ENCODE measurements at regions not wholly inside any gene's neighbourhood (a gene's known extent, or its start where the extent isn't known, plus 50 kb on each side); places are given as distances from the start of the nearest gene placed in this dataset.

DNA sequence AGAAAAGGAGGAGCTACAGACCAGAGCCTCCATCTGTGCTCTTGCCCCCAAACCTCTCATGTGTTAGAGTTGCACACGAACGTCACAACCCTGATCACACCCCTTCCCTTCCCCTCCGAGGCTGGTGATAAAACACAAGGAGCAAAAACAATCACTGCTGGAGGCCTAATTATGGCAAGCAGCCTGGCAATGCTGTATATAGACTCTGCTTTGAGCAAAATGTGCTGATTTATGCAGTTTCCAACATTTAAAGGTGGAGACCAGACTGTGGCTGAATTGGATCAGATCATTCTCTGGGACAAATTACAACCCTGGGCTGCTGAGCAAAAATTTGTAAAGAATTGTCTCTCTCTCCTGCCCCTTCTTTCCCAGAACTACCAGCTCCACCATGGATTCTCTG, 64.6 kb upstream of the SRSF6 start:
- Histone ChIP-seq H3K36me3 (replicated peaks; ENCODE audit: insufficient read depth, low read depth) (no peaks in the 10 kb centered on the region), H3K4me2 (no peak overlapping the region), H3K9me3 (ENCODE audit: low read depth) (no peaks in the 10 kb centered on the region), H3K27ac (no peak overlapping the region), H3K27me3 (no peaks in the 10 kb centered on the region), H3K79me2 (no peaks in the 10 kb centered on the region), H3K4me1 (ENCODE audit: insufficient read depth) (no peaks in the 10 kb centered on the region), H4K20me1 (ENCODE audit: insufficient read depth, poor library complexity, severe bottlenecking) (no peaks in the 10 kb centered on the region), H3K9me2 (replicated peaks; ENCODE audit: insufficient read depth) (no peaks in the 10 kb centered on the region), H3K4me3 (no peak overlapping the region), H2AFZ (no peak overlapping the region)
- TF ChIP-seq CTCF (IDR thresholded peaks at IDR 0.05; ENCODE audit: poor library complexity) (no peak), EZH2 (IDR thresholded peaks at IDR 0.05; ENCODE audit: borderline replicate concordance) (no peak), EZH2phosphoT487 (IDR thresholded peaks at IDR 0.05; ENCODE audit: low read depth, severe bottlenecking, unreplicated experiment) (no peak)
- 88% methylated on average over 3 of the region's 3 CpGs for WGBS (ENCODE audit: low lambda C conversion rate, missing lambda C conversion rate)
- no peak for DNase-seq (ENCODE audit: low spot score)

DNA sequence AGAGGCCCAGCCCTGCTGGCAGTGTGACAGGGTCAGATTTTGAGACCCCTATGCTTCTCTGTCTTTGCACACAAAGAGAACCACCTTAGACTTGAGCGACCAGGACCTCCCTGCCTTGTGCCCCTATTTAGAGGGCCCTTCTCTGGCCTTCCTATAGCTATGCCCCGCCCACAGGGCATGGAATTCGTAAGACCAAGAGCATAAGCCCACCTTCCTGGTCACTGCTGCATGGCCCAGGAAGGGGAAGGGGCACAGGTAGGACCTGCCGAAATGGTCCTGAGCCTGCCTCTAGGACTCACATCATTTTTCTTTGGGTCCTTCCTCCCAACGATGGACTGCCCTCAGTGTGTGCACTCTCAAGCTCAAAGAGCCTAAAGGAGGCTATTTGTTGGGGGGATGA, 65.1 kb upstream of the SRSF6 start:
- no peaks in the 10 kb centered on the region for H3K36me3 ChIP-seq (replicated peaks; ENCODE audit: insufficient read depth, low read depth)
- no peaks in the 10 kb centered on the region for H3K9me3 ChIP-seq (ENCODE audit: low read depth)
- no peak overlapping the region for H2AFZ ChIP-seq
- H3K4me1 ChIP-seq (ENCODE audit: insufficient read depth): no peaks in the 10 kb centered on the region
- TF ChIP-seq EZH2 (IDR thresholded peaks at IDR 0.05; ENCODE audit: borderline replicate concordance) (no peak), CTCF (IDR thresholded peaks at IDR 0.05; ENCODE audit: poor library complexity) (no peak), EZH2phosphoT487 (IDR thresholded peaks at IDR 0.05; ENCODE audit: low read depth, severe bottlenecking, unreplicated experiment) (no peak)
- no peak for DNase-seq (ENCODE audit: low spot score)
- WGBS (ENCODE audit: low lambda C conversion rate, missing lambda C conversion rate): 91% methylated on average over 5 of the region's 5 CpGs
- H3K27me3 ChIP-seq: no peaks in the 10 kb centered on the region
- H3K4me2 ChIP-seq: no peak overlapping the region
- no peak overlapping the region for H3K4me3 ChIP-seq
- H3K9me2 ChIP-seq (replicated peaks; ENCODE audit: insufficient read depth): no peaks in the 10 kb centered on the region
- H3K27ac ChIP-seq: no peak overlapping the region
- H4K20me1 ChIP-seq (ENCODE audit: insufficient read depth, poor library complexity, severe bottlenecking): no peaks in the 10 kb centered on the region
- no peaks in the 10 kb centered on the region for H3K79me2 ChIP-seq

GRCh38 chr20:43389839-43390626, 67.7 kb upstream of the SRSF6 start:
- H3K36me3 ChIP-seq (replicated peaks; ENCODE audit: insufficient read depth, low read depth): no peaks in the 10 kb centered on the region
- WGBS (ENCODE audit: low lambda C conversion rate, missing lambda C conversion rate): 39% methylated on average over 22 of the region's 26 CpGs
- DNase-seq (ENCODE audit: low spot score): no peak

More at GRCh38 chr20:43389839-43390626, 67.7 kb upstream of the SRSF6 start:
- no peaks in the 10 kb centered on the region for H3K79me2 ChIP-seq
- H3K27ac ChIP-seq: no peak overlapping the region
- H3K4me3 ChIP-seq: no peak overlapping the region
- no peak overlapping the region for H3K4me2 ChIP-seq
- H3K4me1 ChIP-seq (ENCODE audit: insufficient read depth): no peaks in the 10 kb centered on the region
- TF ChIP-seq CTCF (IDR thresholded peaks at IDR 0.05; ENCODE audit: poor library complexity) (peak; percentile 47), EZH2 (IDR thresholded peaks at IDR 0.05; ENCODE audit: borderline replicate concordance) (no peak)
- H4K20me1 ChIP-seq (ENCODE audit: insufficient read depth, poor library complexity, severe bottlenecking): no peaks in the 10 kb centered on the region
- no peaks in the 10 kb centered on the region for H3K27me3 ChIP-seq
- H3K9me3 ChIP-seq (ENCODE audit: low read depth): no peaks in the 10 kb centered on the region
- no peak overlapping the region for H2AFZ ChIP-seq
- no peaks in the 10 kb centered on the region for H3K9me2 ChIP-seq (replicated peaks; ENCODE audit: insufficient read depth)

Data from hepatocyte (in vitro differentiated cells).